Stimulated activated CD4-positive, alpha-beta T cell treated with anti-CD3 and anti-CD28 coated beads, Interleukin-1b, Interleukin-23, amount 100 ng/mL, for 4 hours (primary cell): ENCODE measurements at regions not wholly inside any gene's neighbourhood (a gene's known extent, or its start where the extent isn't known, plus 50 kb on each side); places are given as distances from the start of the nearest gene placed in this dataset.

Experiments
- DNase-seq, 2 donors: peaks; one replicate each; pipeline ENCODE4 v3.0.0-alpha.2; 2020; ENCODE audit warnings: low read depth in 2 of 2

GRCh38 chr5:68379275-68380036 lies 163.9 kb downstream of the PIK3R1 start:
- no peak for DNase-seq

GRCh38 chr5:68380078-68380477 lies 164.5 kb downstream of the PIK3R1 start:
- no peak for DNase-seq

GRCh38 chr5:68381060-68381459 lies 165.5 kb downstream of the PIK3R1 start:
- no peak for DNase-seq

- no peak for DNase-seq
Measured at GRCh38 chr5:68381909-68382308, 166.4 kb downstream of the PIK3R1 start.

- no peak for DNase-seq
Measured at GRCh38 chr5:68382640-68383039, 167.1 kb downstream of the PIK3R1 start.

- DNase-seq, result no peak
Measured at GRCh38 chr5:68383888-68384310, 168.3 kb downstream of the PIK3R1 start.

- no peak for DNase-seq
Measured at GRCh38 chr5:68384936-68385594, 169.5 kb downstream of the PIK3R1 start.

GRCh38 chr5:68385936-68386335 lies 170.4 kb downstream of the PIK3R1 start:
- DNase-seq, result no peak

- no peak for DNase-seq
Measured at GRCh38 chr5:68387074-68387796, 171.7 kb downstream of the PIK3R1 start.

- no peak for DNase-seq
Measured at GRCh38 chr5:68389618-68390017, 174.1 kb downstream of the PIK3R1 start.

- DNase-seq, result no peak
Measured at GRCh38 chr5:68392617-68393016, 177.1 kb downstream of the PIK3R1 start.

- no peak for DNase-seq
Measured at GRCh38 chr5:68395302-68395701, 179.7 kb downstream of the PIK3R1 start.

- no peak for DNase-seq
Measured at GRCh38 chr5:68395926-68396511, 180.5 kb downstream of the PIK3R1 start.

GRCh38 chr5:68396722-68397121 lies 181.2 kb downstream of the PIK3R1 start:
- no peak for DNase-seq

GRCh38 chr5:68398146-68398812 lies 182.7 kb downstream of the PIK3R1 start:
- no peak for DNase-seq

GRCh38 chr5:68403301-68403700 lies 187.7 kb downstream of the PIK3R1 start:
- no peak for DNase-seq

- no peak for DNase-seq
Measured at GRCh38 chr5:68404246-68404645, 188.7 kb downstream of the PIK3R1 start.

GRCh38 chr5:68405026-68405684 lies 189.6 kb downstream of the PIK3R1 start:
- no peak for DNase-seq

- no peak for DNase-seq
Measured at GRCh38 chr5:68405784-68406743, 190.5 kb downstream of the PIK3R1 start.

GRCh38 chr5:68406767-68407241 lies 191.2 kb downstream of the PIK3R1 start:
- DNase-seq, result no peak
